Ishikawa (cell line): ENCODE measurements at regions not wholly inside any gene's neighbourhood (a gene's known extent, or its start where the extent isn't known, plus 50 kb on each side); places are given as distances from the start of the nearest gene placed in this dataset.

Source experiments
- CEBPB ChIP-seq: IDR thresholded peaks from 2 replicates; pipeline ENCODE4 v1.6.1; 2012
- CREB1 ChIP-seq: IDR thresholded peaks from 2 replicates; pipeline ENCODE4 v1.6.1; 2012; ENCODE audit warnings: low read depth
- EP300 ChIP-seq: IDR thresholded peaks from 2 replicates; pipeline ENCODE4 v1.6.1; 2012; ENCODE audit warnings: borderline replicate concordance
- FOXM1 ChIP-seq: IDR thresholded peaks from 2 replicates; pipeline ENCODE4 v1.6.1; 2012; ENCODE audit warnings: low read depth, borderline replicate concordance
- MAX ChIP-seq: IDR thresholded peaks from 2 replicates; pipeline ENCODE4 v1.6.1; 2012
- NFIC ChIP-seq: IDR thresholded peaks from 2 replicates; pipeline ENCODE4 v1.6.1; 2012
- RAD21 ChIP-seq: IDR thresholded peaks from 2 replicates; pipeline ENCODE4 v1.6.1; 2012; ENCODE audit warnings: low read depth
- REST ChIP-seq: IDR thresholded peaks from 2 replicates; pipeline ENCODE4 v1.6.1; 2012; ENCODE audit warnings: low read depth, mild to moderate bottlenecking
- TAF1 ChIP-seq: IDR thresholded peaks from 2 replicates; pipeline ENCODE4 v1.6.1; 2012; ENCODE audit warnings: low read depth, mild to moderate bottlenecking
- TCF12 ChIP-seq: IDR thresholded peaks from 2 replicates; pipeline ENCODE4 v1.6.1; 2012; ENCODE audit warnings: low read depth
- TEAD4 ChIP-seq: IDR thresholded peaks from 2 replicates; pipeline ENCODE4 v1.6.1; 2012
- USF1 ChIP-seq: IDR thresholded peaks from 2 replicates; pipeline ENCODE4 v1.6.1; 2012
- YY1 ChIP-seq: IDR thresholded peaks from 2 replicates; pipeline ENCODE4 v1.6.1; 2012; ENCODE audit warnings: low read depth
- ZBTB7A ChIP-seq: IDR thresholded peaks from 2 replicates; pipeline ENCODE4 v1.6.1; 2012; ENCODE audit warnings: low read depth

GRCh38 chr4:58313444-58313843 lies 1203.3 kb upstream of the IGFBP7 start:
- TF ChIP-seq TAF1 (no peak), FOXM1 (no peak), MAX (no peak), ZBTB7A (no peak), USF1 (no peak), TEAD4 (no peak), YY1 (no peak)

GRCh38 chr4:58303456-58303855 lies 1193.3 kb upstream of the IGFBP7 start:
- TF ChIP-seq TEAD4, result no peak
- TF ChIP-seq ZBTB7A, result no peak

- TF ChIP-seq TAF1 (no peak), YY1 (no peak), USF1 (no peak), TEAD4 (no peak), ZBTB7A (no peak)
These were observed 1191.3 kb upstream of the IGFBP7 start for GRCh38 chr4:58301376-58301999.

- TF ChIP-seq ZBTB7A (no peak), TAF1 (no peak), EP300 (no peak), TEAD4 (no peak), CEBPB (no peak), YY1 (no peak), REST (no peak)
These were observed 1176.2 kb upstream of the IGFBP7 start for GRCh38 chr4:58286335-58286734.

- no peak for TF ChIP-seq TAF1
- TF ChIP-seq FOXM1, result no peak
- TF ChIP-seq MAX, result no peak
- TF ChIP-seq CEBPB, result no peak
- TF ChIP-seq TCF12, result no peak
- no peak for TF ChIP-seq YY1
- no peak for TF ChIP-seq CREB1
- TF ChIP-seq RAD21, result no peak
- no peak for TF ChIP-seq NFIC
- TF ChIP-seq USF1, result no peak
- no peak for TF ChIP-seq REST
- no peak for TF ChIP-seq ZBTB7A
These were observed 1165.7 kb upstream of the IGFBP7 start for GRCh38 chr4:58275856-58276255.

GRCh38 chr4:58274553-58274952 lies 1164.4 kb upstream of the IGFBP7 start:
- no peak for TF ChIP-seq RAD21
- TF ChIP-seq REST, result no peak
- TF ChIP-seq EP300, result no peak
- TF ChIP-seq CEBPB, result no peak
- no peak for TF ChIP-seq MAX
- no peak for TF ChIP-seq YY1
- no peak for TF ChIP-seq ZBTB7A
- TF ChIP-seq CREB1, result no peak
- TF ChIP-seq NFIC, result no peak
- no peak for TF ChIP-seq TEAD4
